ENCODE measurements at regions not wholly inside any gene's neighbourhood (a gene's known extent, or its start where the extent isn't known, plus 50 kb on each side); places are given as distances from the start of the nearest gene placed in this dataset.

DNA sequence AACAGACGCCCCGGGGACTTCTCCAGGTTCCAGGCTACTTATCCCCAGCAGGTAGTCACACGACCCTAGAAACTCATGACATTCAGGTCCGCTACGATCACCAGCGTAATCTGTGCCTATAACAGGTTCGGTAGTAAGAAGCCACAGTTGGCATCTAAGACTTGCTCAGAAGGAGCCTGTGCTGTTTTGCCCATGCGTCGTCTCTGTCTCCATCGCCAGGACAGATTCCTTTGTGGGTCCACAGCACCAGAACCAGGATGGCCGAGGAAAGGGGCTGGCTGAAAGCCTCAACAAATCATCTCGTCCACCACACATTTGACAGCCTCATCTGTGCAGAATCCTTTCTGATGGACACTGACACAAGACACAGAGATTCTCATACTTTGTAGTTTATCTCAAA is 319.5 kb upstream of the AGA start:
- H3K9me3 ChIP-seq = no peaks in the 10 kb centered on the region
- no peaks in the 10 kb centered on the region for H3K36me3 ChIP-seq (replicated peaks in 1 of 2; ENCODE audit: insufficient read depth in 1 of 2, low read depth in 2 of 2)
- no peak overlapping the region for H3K4me3 ChIP-seq
- no peak overlapping the region for H3K27ac ChIP-seq
- H3K4me1 ChIP-seq = no peaks in the 10 kb centered on the region
- intact Hi-C loops (cut with DNase I) = no loop called here
- ATAC-seq (no peak), DNase-seq (no peak)
- 81 to 82% methylated on average over 12 of the region's 12 CpGs for WGBS, 2 donors
- TF ChIP-seq POLR2A (IDR thresholded peaks at IDR 0.05) (no peak), CTCF (IDR thresholded peaks at IDR 0.05) (no peak)
- no peaks in the 10 kb centered on the region for H3K27me3 ChIP-seq

GRCh38 chr4:177769155-177769554 is 326.9 kb upstream of the AGA start:
- Histone ChIP-seq H3K36me3 (replicated peaks in 1 of 2; ENCODE audit: insufficient read depth in 1 of 2, low read depth in 2 of 2) (no peaks in the 10 kb centered on the region), H3K9me3 (no peaks in the 10 kb centered on the region), H3K27me3 (no peaks in the 10 kb centered on the region), H3K4me1 (no peaks in the 10 kb centered on the region), H3K27ac (no peak overlapping the region), H3K4me3 (no peak overlapping the region)
- ATAC-seq (no peak), DNase-seq (no peak)
- TF ChIP-seq POLR2A (IDR thresholded peaks at IDR 0.05) = no peak
- no peak for TF ChIP-seq CTCF (IDR thresholded peaks at IDR 0.05)
- intact Hi-C loops (cut with DNase I) = no loop called here
- WGBS, 2 donors = 67 to 72% methylated on average over 4 of the region's 4 CpGs

DNA sequence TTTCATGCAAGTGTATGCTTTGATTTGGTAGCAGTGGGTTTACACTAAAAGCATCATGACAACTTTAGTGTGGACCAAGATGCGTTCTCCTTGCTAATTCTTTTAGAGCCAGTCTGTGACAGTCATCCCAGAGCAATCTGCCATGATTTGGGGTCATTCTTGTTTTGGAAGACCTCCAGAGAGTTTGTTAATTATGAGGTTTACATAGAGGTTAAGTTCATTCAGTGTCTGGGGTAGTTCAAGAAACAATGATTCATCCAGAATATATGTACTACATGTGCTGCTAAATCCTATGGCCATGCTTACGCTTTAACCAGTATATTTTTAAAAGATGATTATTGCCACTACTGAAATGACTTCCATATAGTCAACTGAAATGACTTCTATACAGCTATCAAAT is 328.5 kb upstream of the AGA start:
- no peak for ATAC-seq
- Histone ChIP-seq H3K27me3 (no peaks in the 10 kb centered on the region), H3K9me3 (no peaks in the 10 kb centered on the region), H3K4me3 (no peak overlapping the region), H3K4me1 (no peaks in the 10 kb centered on the region), H3K27ac (no peak overlapping the region), H3K36me3 (replicated peaks in 1 of 2; ENCODE audit: insufficient read depth in 1 of 2, low read depth in 2 of 2) (no peaks in the 10 kb centered on the region)
- TF ChIP-seq CTCF (IDR thresholded peaks at IDR 0.05) (no peak), POLR2A (IDR thresholded peaks at IDR 0.05) (no peak)
- intact Hi-C loops (cut with DNase I) = no loop called here
- 88 to 92% methylated on average over 2 of the region's 2 CpGs for WGBS, 2 donors
- DNase-seq = no peak

GRCh38 chr4:177771645-177772044 is 329.4 kb upstream of the AGA start:
- Histone ChIP-seq H3K4me3 (no peak overlapping the region), H3K9me3 (no peaks in the 10 kb centered on the region), H3K27ac (no peak overlapping the region), H3K27me3 (no peaks in the 10 kb centered on the region), H3K36me3 (replicated peaks in 1 of 2; ENCODE audit: insufficient read depth in 1 of 2, low read depth in 2 of 2) (no peaks in the 10 kb centered on the region), H3K4me1 (no peaks in the 10 kb centered on the region)
- no peak for DNase-seq
- intact Hi-C loops (cut with DNase I) = no loop called here
- TF ChIP-seq CTCF (IDR thresholded peaks at IDR 0.05) (no peak), POLR2A (IDR thresholded peaks at IDR 0.05) (no peak)
- 94 to 96% methylated on average over 1 of the region's 1 CpG for WGBS, 2 donors
- ATAC-seq = no peak

- 94 to 95% methylated on average over 2 of the region's 2 CpGs for whole genome bisulfite sequencing, 2 donors
- no peak for ATAC-seq
- Histone ChIP-seq H3K27ac (no peak overlapping the region), H3K4me3 (no peak overlapping the region), H3K4me1 (no peaks in the 10 kb centered on the region), H3K27me3 (no peaks in the 10 kb centered on the region), H3K9me3 (no peaks in the 10 kb centered on the region), H3K36me3 (replicated peaks in 1 of 2; ENCODE audit: insufficient read depth in 1 of 2, low read depth in 2 of 2) (no peaks in the 10 kb centered on the region)
- no peak for DNase-seq
- no peak for TF ChIP-seq CTCF (IDR thresholded peaks at IDR 0.05)
- intact Hi-C loops (cut with DNase I) = no loop called here
These were observed 336.4 kb upstream of the AGA start for GRCh38 chr4:177778623-177779022.
